GM21723 (cell line): ENCODE measurements at regions not wholly inside any gene's neighbourhood (a gene's known extent, or its start where the extent isn't known, plus 50 kb on each side); places are given as distances from the start of the nearest gene placed in this dataset.
"Not testable (repeated sequence)": the region's sequence is repeated elsewhere in the genome, so short reads cannot be mapped to it uniquely, and the experiment has no call there.

Source experiments
- ATAC-seq: cut with Tn5 transposase; IDR thresholded peaks from one replicate; pipeline ENCODE4 v1.9.1; 2021; ENCODE audit warnings: mild to moderate bottlenecking, moderate library complexity; ENCODE audit not compliant: unreplicated experiment

DNA sequence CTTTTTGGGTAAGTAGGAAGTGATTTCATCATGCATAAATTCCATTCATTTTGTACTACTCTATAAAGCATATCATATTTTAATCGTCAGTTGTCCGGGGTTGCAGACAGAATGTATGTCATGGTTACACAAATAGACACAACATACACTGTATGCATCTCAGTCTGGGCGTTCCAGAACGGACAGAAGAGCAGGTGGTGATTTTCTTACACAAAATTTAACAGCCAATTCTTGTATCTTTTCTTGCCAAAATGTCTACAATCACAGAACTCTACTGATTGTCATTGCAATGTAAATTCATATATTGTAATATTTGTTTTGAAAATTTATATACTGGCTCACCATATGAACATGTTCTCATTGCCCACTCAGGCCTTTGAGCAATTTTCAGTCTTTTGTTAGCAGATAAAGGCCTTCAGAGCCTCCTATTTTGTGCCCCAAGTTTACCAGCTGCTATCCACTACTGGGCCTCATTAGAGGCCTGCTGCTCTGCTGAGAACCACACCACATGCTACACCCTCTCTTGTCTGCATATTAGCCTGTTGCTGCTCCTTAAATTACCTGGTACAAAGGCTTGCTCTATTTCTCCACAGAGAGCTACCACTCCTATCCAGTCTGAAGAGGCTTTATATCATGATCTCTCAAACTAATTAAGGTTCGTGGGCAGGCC lies 61.5 kb downstream of the PRDM13 start:
- ATAC-seq = no peak

DNA sequence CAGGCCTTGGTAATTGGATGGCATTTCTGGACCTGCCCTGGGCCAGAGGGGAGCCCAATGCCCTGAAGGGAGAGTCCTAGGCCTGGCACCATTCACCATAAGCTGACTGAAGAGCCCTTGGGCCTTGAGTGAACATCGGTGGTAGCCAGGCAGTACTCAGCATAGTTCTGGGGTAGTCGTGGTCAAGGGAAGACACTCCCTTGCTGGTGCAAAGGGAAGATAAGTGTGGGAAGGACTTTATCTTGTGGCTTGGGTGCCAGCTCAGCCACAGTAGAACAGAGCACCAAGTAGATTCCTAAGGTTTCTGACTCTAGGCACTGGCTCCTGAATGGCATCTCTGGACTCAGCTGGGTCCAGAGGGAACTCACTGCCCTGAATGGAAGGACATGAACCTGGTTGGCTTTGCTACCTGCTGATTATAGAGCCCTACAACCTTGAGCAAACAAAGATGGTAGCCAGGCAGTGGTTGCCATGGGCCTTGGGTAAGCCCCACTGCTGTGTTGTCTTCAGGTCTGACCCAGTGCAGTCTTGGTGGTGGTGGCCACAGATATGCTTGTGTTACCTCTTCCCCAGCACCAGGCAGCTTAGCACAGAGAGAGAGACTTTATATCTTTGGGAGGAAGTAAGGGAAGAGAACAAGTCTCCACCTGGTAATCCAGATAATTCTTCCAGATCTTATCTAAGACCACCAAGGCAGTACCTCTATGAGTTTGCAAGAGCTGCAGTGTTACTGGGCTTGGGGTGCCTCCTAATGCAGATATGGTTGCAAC lies 83.5 kb downstream of the PRDM13 start:
- no peak for ATAC-seq

DNA sequence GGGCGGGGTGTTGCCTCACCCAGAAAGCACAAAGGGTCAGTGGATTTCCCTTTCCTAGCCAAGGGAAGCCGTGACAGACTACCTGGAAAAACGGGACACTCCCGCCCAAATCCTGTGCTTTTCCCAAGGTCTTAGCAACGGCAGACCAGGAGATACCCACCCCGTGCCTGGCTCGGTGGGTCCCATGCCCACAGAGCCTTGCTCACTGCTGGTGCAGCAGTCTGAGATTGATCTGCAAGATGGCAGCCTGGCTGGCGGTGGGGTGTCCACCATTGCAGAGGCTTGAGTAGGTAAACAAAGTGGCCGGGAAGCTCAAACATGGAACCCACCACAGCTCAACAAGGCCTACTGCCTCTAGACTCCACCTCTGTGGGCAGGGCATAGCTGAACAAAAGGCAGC lies 95.7 kb downstream of the PRDM13 start:
- ATAC-seq = not testable (repeated sequence)

DNA sequence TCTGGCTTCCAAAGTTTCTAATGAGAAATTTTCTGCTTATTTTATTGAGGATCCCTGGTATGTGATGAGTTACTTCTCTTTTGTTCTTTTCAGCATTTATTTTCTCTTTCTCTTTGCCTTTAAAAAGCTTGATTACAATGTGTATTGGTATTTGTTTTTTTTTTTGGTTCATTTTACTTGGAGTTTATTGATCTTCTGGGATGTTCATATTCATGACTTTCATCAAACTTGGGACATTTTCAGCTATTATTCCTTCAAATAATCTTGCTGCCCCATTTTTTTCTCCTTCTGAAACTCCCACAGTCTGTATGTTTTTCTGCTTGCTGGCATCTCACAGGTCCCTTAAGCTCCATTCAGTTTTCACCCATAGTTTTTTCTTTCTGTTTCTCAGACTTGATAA lies 102.4 kb downstream of the PRDM13 start:
- no peak for ATAC-seq

DNA sequence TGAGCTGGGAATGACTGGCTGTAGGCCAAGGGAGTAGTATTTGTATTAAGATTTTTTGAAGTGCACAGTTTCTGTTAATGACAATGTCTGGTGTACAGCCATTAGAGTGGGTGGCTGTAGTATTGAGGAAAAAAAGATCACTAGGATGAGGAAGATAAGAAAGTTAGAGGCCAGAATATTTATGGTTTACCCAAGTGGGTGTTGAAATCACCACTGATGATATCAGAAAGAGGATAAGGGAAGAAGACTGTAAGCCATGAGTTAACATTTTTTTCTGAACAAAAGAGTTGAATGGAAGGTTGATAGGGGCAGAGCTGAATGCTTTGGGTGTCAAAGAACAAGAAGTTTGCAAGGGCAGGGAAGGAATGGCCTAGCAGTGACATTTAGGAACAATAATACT lies 104.7 kb downstream of the PRDM13 start:
- ATAC-seq = no peak

DNA sequence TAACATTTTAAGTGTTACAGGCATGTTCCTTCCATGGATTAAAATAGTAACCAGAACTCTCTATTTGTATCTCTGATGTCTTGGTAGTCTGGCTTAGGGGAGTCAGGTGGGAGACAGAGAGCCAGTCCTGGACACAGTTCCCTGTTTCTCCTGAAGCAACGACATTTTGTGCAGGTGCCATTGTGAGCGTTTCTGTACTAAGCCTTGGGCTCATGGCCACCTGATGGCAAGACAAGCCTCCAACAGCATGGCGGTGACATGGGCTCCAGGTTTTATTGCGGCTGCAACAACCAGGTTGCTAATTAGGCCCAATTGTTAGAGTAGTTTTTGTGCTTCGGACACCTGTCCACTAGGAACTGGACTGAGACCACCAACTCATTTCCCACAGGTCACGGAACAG lies 105.3 kb downstream of the PRDM13 start:
- no peak for ATAC-seq

DNA sequence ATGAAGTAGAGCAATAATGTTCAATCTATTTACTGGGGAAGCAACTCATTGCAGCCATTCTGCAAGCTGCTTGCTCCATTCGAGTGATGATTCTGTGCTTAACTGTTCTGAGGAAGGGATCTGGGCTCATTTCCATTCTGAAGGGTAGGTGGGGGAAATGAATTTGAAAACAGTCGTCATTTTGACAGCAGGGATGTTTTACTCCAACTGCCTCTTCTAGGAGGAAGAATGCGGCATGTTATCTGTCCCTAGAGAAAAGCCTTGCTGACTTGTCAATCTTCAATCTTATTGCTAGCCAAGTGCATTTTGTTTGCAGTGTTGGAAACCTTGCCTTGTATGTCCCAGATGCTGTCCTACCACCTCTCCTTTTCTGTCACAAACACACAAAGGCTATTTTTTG lies 105.9 kb downstream of the PRDM13 start:
- no peak for ATAC-seq

DNA sequence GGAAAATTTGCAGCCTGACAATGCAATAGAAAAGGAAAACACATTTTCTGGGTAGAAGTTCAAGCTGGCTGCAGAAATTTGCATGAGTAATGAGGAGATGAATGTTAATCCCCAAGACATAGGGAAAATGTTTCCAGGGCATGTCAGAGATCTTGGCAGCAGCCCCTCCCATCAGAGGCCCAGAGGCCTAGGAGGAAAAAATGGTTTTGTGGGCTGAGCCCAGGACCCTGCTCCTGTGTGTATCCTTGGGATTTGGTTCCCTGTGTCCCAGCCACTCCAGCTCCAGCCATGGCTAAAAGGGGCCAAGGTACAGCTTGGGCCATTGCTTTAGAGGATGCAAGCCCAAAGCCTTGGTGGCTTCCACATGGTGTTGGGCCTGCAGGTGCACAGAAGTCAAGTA lies 115.4 kb downstream of the PRDM13 start:
- not testable (repeated sequence) for ATAC-seq

DNA sequence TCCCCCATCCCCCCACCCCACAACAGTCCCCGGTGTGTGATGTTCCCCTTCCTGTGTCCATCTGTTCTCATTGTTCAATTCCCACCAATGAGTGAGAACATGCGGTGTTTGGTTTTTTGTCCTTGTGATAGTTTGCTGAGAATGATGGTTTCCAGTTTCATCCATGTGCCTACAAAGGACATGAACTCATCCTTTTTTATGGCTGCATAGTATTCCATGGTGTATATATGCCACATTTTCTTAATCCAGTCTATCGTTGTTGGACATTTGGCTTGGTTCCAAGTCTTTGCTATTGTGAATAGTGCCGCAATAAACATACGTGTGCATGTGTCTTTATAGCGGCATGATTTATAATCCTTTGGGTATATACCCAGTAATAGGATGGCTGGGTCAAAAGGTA lies 123.6 kb downstream of the PRDM13 start:
- ATAC-seq = not testable (repeated sequence)

DNA sequence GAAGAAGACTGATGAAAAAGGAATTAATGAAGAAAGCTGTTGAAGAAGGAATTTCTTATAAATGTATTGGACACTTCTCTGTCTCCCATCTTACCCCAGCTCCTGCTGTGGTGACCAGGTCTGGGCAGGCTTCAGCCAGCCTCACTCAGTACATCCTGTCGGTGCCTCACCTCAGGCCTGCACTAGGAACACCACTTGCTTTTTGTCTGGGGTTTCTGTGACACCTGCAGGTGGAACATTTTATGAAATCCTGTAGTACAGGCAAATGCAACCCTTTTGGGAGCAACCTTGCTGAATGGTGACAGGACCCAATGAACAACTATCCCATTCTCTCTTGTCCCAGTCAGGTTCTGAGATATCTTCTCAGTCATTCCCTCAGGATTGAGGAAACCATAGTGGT lies 129.7 kb downstream of the PRDM13 start:
- ATAC-seq = no peak

DNA sequence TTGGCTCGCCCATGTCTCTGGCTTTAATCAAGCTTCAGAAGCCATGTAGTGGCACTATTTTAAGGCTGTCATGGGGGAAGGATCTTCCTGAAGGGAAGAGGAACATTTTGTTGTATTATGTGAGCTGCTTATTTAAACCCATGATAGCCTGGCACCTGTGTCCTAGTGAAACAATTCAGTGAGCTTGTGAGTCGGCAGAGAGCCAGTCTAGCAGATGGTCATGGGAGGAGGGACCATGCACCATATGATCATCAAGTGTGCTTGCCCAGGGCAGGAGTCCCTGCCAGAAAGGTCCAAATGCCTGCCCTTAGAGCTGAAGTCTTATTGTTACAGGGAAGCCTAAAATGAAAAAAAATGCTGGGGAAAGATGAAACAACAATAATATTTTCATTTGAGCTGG lies 132.9 kb downstream of the PRDM13 start:
- no peak for ATAC-seq

DNA sequence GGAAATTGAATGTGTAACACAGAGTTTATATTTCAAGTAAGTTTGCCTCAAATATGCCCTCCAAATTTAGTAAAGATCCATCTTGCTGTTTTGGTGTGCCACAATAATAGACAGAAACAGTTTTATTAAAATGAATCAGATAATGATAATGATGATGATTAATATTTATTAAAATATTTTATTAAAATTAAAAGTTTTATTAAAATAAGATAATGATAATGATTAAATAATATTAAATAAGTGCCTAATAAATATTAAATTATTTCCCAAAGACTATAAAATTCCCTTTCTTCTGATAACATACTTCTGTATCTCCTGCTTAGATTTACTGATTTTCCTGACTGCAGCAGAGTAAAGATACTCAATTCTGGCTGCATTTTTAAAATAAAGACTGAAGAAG lies 134.5 kb downstream of the PRDM13 start:
- ATAC-seq = no peak

DNA sequence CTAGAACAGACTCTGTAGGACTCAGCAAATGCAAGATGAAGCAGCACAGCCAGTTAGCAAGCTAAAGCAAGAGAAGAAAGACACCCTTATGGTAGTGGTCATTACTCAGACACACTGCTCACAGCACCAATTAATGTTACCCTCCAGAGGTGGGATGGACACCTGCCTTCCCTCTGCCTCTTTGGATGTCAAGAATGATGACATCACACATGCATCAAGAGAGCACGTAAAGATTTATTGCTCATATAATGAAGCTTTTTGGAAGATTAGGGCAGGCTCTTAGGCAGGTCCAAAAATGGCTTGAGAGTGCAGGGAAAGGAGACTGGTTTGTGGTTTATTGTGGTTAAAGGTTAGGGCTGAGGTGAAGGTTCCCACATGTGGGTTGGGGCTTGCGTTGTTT lies 137.0 kb downstream of the PRDM13 start:
- ATAC-seq = no peak

DNA sequence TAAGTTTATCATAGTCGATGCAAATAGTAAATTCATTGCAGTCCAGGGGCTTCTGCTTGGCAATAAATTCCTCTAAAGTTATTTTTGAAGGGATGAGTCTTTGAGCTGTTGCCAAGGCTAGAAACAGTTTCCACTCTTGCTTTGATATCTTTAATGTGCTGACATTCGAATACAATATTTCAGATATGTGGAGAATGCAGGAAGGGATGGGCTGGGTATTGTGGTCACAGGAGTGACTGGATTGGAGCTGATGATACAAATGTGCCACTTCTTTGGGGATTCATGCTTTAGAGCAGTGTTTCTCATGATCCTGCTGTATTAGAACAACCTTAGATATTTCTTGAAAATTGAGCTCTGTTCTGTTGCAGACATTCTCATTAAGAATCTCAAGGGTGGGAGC lies 139.0 kb downstream of the PRDM13 start:
- no peak for ATAC-seq

DNA sequence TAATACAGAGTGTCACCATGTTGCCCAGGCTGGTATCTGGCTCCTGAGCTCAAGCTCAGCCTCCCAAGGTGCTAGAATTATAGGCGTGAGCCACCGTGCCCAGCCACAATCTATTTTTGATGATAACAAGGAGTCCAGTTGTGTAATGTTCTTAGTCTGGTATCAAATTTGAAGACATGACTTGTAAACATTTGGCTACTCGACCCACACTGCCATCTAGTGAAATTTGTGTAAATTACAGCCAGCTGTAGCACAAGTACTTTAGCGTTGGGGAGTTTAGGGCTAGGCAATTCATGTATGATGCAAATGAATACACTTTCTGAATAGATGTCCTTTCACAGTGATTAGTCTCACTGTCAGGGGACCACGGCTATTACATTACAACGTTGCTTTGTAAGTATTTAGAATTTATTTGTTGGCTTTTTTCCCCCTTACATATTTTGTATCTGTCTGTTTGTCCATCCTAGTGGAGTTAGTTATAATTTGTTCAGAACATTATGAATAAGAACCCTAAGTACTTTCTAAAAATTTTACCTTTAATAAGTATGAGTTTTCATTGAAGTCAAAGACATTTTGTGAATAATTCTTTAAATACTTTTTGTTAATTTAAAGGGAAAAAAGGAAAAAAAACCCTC lies 139.7 kb downstream of the PRDM13 start:
- peak; percentile 94 for ATAC-seq

DNA sequence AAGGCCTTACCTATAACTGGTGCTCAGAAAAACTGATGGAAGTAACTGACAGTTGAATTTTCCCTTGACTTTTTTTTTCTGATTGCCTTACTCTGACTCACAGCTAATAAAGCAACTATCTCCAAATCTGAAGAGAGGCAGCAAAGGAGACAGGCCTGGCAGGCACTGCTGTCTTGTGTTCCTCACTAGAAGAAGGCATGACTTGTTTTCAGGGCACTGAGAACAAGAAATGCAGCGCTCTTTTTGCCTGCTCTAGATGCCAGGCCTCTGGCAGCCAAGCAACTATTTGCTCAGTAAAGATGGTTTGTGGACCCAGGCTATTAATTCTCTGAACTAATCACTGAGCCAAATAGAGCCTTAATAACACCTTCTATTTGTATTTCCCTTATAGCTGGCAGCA lies 155.1 kb downstream of the PRDM13 start:
- ATAC-seq = no peak

DNA sequence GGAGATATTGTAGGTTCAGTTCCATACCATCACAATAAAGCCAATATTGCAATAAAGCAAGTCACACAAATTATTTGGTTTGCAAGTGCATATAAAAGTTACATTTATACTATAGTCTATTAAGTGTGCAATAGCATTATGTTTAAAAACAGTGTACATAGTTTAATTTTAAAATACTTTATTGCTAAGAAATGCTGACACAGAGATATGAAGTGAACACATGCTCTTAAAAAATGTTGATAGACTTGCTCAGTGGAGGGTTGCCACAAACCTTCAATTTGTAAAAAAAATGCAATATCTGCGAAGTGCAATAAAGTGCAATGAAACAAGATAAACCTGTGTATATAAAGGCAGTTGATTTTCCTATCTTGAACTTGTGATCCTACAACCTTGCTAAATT lies 161.5 kb downstream of the PRDM13 start:
- ATAC-seq = no peak

DNA sequence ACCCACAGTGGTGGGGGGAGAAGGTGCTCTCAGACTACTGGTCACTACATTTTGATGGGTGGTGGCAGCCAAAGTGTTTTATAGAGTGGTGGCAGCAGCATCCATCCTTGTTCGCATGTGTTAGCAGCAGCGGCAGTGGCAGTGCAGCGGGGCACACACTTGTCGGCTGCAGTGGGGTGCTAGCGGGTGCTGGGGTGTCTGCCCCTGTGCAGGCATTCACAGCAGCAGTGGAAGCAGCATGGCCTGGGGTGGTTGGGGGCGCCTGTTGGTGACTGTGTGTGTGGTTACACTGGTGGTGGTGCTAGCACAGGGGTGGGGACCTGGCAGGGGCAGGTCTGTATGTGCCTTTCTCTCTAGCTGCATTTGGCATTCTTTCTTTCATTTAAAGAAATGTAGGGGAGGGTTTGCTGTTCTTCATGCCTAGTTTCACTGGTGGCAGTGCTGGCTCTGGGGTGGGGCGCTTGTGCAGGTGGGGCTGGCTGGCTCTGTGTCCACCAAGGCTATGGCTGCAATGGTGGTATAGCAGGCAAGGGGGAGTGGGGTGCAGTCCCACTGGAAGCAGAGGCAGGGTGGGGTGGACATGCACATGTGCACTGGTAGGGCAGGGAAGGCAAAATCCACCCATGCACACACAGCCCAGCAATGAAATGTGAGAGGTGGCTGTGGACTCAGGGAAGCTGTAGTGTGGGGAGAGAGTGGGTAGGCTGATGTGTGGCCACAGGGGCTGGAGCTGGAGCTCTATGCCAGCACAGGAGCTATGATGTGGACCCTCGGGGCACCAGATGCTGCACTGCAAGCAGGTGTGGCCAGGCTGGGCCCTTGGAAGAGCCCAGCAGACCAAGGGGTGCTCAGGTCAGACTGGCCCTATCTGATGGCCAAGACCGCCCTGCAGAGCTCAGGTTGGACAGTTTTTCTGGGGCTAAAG lies 173.3 kb downstream of the PRDM13 start:
- ATAC-seq = no peak

DNA sequence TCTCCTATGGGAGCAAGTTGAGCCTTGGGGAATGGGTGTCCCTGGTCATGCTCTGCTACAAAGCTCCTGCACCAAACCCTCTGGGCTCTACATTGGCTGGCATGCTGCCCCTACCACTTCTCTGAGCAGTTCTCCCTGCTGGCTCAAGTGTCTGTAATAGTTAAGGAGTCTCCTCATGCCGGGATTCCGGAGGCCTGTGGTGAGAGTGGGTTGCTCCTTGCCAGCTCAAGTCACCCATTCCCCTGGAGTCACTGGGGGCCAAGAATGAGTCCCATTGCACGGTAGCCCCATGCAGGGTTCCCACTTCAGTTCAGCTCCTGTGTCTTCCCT lies 173.9 kb downstream of the PRDM13 start:
- no peak for ATAC-seq

DNA sequence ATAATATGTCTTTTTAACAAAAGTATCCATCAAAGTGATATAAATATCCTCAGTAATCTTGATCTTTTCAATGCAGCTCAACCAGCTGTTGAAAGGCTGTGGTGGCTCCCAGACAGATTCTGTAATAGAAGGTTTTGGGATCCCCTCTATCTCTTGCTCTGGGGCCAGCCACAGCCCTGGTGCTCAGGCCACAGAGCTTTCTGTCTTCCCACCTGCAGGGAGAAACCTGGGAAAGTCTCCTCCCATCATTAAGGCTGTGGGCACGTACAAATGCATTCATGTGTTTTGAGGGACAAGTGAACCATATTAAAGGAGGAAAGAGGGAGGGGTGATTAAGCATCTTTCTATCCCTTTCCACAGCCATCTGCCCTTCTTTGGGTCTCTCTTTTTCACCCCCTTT lies 183.1 kb downstream of the PRDM13 start:
- ATAC-seq = peak; percentile 67

DNA sequence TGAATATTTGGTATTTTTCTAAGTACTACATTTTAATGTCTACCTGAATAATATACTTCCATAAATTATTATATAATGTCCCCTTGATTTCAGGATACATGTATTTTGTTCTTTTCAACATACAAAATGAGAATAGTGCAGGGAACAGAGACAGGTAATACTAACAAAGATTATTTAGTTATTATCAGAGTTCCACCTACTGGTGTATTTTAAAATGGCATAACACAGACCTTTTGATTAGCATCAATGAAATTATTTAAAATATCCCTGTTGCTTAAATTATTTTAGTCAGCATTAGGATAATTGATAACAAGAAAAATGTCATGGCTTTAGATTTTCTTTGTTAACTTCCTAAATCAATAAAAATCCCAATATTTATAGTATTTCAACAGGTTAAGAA lies 184.0 kb downstream of the PRDM13 start:
- no peak for ATAC-seq
